Omental fat pad (tissue), 3 donors: ENCODE measurements at regions not wholly inside any gene's neighbourhood (a gene's known extent, or its start where the extent isn't known, plus 50 kb on each side); places are given as distances from the start of the nearest gene placed in this dataset.

Experiments used
- ATAC-seq: fragments of 150-250 bp; one replicate; pipeline ENCODE4 v1.9.1; 2016; ENCODE audit warnings: mild to moderate bottlenecking, moderate library complexity; ENCODE audit not compliant: low FRiP score
- DNase-seq: peaks from one replicate; pipeline ENCODE4 v3.0.0-alpha.2; 2019; ENCODE audit warnings: low spot score
- CTCF ChIP-seq, 3 donors: fragments of 450-650 bp; IDR thresholded peaks; one replicate each; pipeline ENCODE4 v1.5.1; 2016 to 2017; ENCODE audit warnings: antibody characterized with exemption in 3 of 3, mild to moderate bottlenecking in 3 of 3, moderate library complexity in 2 of 3

GRCh38 chr16:86090461-86091170 is 191.7 kb downstream of the IRF8 start:
- DNase-seq, result no peak
- ATAC-seq, result no peak
- no peak for TF ChIP-seq CTCF (IDR thresholded peaks at IDR 0.05)

GRCh38 chr16:86091976-86092375 is 193.0 kb downstream of the IRF8 start:
- ATAC-seq (no peak), DNase-seq (no peak)

GRCh38 chr16:86092586-86093480 is 193.9 kb downstream of the IRF8 start:
- no peak for DNase-seq
- ATAC-seq, result no peak
- TF ChIP-seq CTCF (IDR thresholded peaks at IDR 0.05), result no peak

More at GRCh38 chr16:86091976-86092375, 193.0 kb downstream of the IRF8 start:
- TF ChIP-seq CTCF (IDR thresholded peaks at IDR 0.05), result no peak

GRCh38 chr16:86093801-86094750 is 195.1 kb downstream of the IRF8 start:
- TF ChIP-seq CTCF (IDR thresholded peaks at IDR 0.05), result no peak
- no peak for DNase-seq

GRCh38 chr16:86095131-86095752 is 196.3 kb downstream of the IRF8 start:
- no peak for DNase-seq
- ATAC-seq, result no peak
- TF ChIP-seq CTCF (IDR thresholded peaks at IDR 0.05), result no peak

More at GRCh38 chr16:86093801-86094750, 195.1 kb downstream of the IRF8 start:
- no peak for ATAC-seq

GRCh38 chr16:86095906-86096485 is 197.0 kb downstream of the IRF8 start:
- ATAC-seq, result no peak
- no peak for TF ChIP-seq CTCF (IDR thresholded peaks at IDR 0.05)
- DNase-seq, result no peak
